ENCODE measurements at regions not wholly inside any gene's neighbourhood (a gene's known extent, or its start where the extent isn't known, plus 50 kb on each side); places are given as distances from the start of the nearest gene placed in this dataset.

- no peak for TF ChIP-seq HNF4G (IDR thresholded peaks at IDR 0.05)
- no peak for TF ChIP-seq GABPA (IDR thresholded peaks at IDR 0.05 in 1 of 2, conservative IDR thresholded peaks at IDR 0.05 in 1 of 2)
Measured at GRCh38 chr13:63629591-63629990, 2213.9 kb upstream of the PCDH20 start (continued).

DNA sequence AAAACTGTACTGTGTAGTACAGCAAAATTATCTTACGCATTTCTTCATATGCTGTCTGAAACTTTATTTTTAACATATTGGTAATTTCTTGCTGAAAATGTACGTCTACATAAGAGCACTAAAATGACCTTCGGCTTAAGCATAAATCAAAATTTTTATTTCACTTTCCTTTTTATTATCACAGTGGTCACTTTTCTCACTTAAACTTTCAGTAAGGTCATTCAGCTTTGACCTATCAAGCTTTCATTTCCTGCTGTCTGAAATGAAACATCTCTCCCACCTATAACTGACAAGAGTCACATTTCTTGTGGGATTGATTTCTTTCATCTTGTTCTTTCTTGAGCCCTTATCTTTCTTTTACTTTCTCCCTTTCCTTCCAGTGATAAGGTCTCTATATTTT, 2212.7 kb upstream of the PCDH20 start:
- H3K4me3 ChIP-seq (ENCODE audit: low read depth in 1 of 3, low read length in 3 of 3): no peak overlapping the region
- TF ChIP-seq HNF4G (IDR thresholded peaks at IDR 0.05) (no peak), FOXA1 (IDR thresholded peaks at IDR 0.05) (no peak), GABPA (IDR thresholded peaks at IDR 0.05 in 1 of 2, conservative IDR thresholded peaks at IDR 0.05 in 1 of 2) (no peak), SP1 (IDR thresholded peaks at IDR 0.05) (no peak), YY1 (IDR thresholded peaks at IDR 0.05) (no peak), TAF1 (conservative IDR thresholded peaks at IDR 0.05) (no peak), RXRA (IDR thresholded peaks at IDR 0.05) (no peak), ZBTB33 (IDR thresholded peaks at IDR 0.05) (no peak)
- TF ChIP-seq, protein P1, sequence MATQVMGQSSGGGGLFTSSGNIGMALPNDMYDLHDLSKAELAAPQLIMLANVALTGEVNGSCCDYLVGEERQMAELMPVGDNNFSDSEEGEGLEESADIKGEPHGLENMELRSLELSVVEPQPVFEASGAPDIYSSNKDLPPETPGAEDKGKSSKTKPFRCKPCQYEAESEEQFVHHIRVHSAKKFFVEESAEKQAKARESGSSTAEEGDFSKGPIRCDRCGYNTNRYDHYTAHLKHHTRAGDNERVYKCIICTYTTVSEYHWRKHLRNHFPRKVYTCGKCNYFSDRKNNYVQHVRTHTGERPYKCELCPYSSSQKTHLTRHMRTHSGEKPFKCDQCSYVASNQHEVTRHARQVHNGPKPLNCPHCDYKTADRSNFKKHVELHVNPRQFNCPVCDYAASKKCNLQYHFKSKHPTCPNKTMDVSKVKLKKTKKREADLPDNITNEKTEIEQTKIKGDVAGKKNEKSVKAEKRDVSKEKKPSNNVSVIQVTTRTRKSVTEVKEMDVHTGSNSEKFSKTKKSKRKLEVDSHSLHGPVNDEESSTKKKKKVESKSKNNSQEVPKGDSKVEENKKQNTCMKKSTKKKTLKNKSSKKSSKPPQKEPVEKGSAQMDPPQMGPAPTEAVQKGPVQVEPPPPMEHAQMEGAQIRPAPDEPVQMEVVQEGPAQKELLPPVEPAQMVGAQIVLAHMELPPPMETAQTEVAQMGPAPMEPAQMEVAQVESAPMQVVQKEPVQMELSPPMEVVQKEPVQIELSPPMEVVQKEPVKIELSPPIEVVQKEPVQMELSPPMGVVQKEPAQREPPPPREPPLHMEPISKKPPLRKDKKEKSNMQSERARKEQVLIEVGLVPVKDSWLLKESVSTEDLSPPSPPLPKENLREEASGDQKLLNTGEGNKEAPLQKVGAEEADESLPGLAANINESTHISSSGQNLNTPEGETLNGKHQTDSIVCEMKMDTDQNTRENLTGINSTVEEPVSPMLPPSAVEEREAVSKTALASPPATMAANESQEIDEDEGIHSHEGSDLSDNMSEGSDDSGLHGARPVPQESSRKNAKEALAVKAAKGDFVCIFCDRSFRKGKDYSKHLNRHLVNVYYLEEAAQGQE (IDR thresholded peaks at IDR 0.05): no peak
- H3K9me3 ChIP-seq (ENCODE audit: control insufficient read depth in 4 of 4, low read length in 3 of 4): no peaks in the 10 kb centered on the region
- no peak overlapping the region for H3K27ac ChIP-seq (ENCODE audit: low read depth in 1 of 2, low read length in 2 of 2)
- H3K9ac ChIP-seq (ENCODE audit: low read depth in 1 of 2, low read length in 2 of 2): no peak overlapping the region
- WGBS: 64% methylated on average over 3 of the region's 3 CpGs
- no peaks in the 10 kb centered on the region for H3K4me1 ChIP-seq (ENCODE audit: control insufficient read depth in 4 of 4, insufficient read depth in 4 of 4, low read length in 3 of 4)
- no peaks in the 10 kb centered on the region for H3K36me3 ChIP-seq (ENCODE audit: control insufficient read depth in 4 of 4, insufficient read depth in 3 of 4, low read depth in 1 of 4, low read length in 3 of 4)
- no peaks in the 10 kb centered on the region for H3K27me3 ChIP-seq (ENCODE audit: control insufficient read depth in 4 of 4, insufficient read depth in 4 of 4, low read length in 3 of 4)
- no peak for DNase-seq (ENCODE audit: low spot score)

- H3K27ac ChIP-seq (ENCODE audit: low read depth in 1 of 2, low read length in 2 of 2): no peak overlapping the region
- H3K4me1 ChIP-seq (ENCODE audit: control insufficient read depth in 4 of 4, insufficient read depth in 4 of 4, low read length in 3 of 4): no peaks in the 10 kb centered on the region
- TF ChIP-seq JUND (IDR thresholded peaks at IDR 0.05) (no peak), RAD21 (IDR thresholded peaks at IDR 0.05) (no peak), EGR1 (IDR thresholded peaks at IDR 0.05; ENCODE audit: low read depth in 2 of 2) (no peak), HNF4G (IDR thresholded peaks at IDR 0.05) (no peak), RXRA (IDR thresholded peaks at IDR 0.05) (no peak), HNF4A (conservative IDR thresholded peaks at IDR 0.05) (no peak), CTCF (IDR thresholded peaks at IDR 0.05; ENCODE audit: low read depth, low read length, missing input control) (no peak), YY1 (IDR thresholded peaks at IDR 0.05) (no peak), TAF1 (conservative IDR thresholded peaks at IDR 0.05) (no peak)
- TF ChIP-seq, protein P2, sequence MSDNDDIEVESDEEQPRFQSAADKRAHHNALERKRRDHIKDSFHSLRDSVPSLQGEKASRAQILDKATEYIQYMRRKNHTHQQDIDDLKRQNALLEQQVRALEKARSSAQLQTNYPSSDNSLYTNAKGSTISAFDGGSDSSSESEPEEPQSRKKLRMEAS (IDR thresholded peaks at IDR 0.05): no peak
- TF ChIP-seq, protein P1 (IDR thresholded peaks at IDR 0.05): no peak
- no peak for DNase-seq (ENCODE audit: low spot score)
- H3K27me3 ChIP-seq (ENCODE audit: control insufficient read depth in 4 of 4, insufficient read depth in 4 of 4, low read length in 3 of 4): no peaks in the 10 kb centered on the region
- no peak overlapping the region for H3K9ac ChIP-seq (ENCODE audit: low read depth in 1 of 2, low read length in 2 of 2)
- 71% methylated on average over 1 of the region's 1 CpG for WGBS
- no peaks in the 10 kb centered on the region for H3K9me3 ChIP-seq (ENCODE audit: control insufficient read depth in 4 of 4, low read length in 3 of 4)
- no peaks in the 10 kb centered on the region for H3K36me3 ChIP-seq (ENCODE audit: control insufficient read depth in 4 of 4, insufficient read depth in 3 of 4, low read depth in 1 of 4, low read length in 3 of 4)
- no peak overlapping the region for H3K4me3 ChIP-seq (ENCODE audit: low read depth in 1 of 3, low read length in 3 of 3)
Measured at GRCh38 chr13:63625869-63626268, 2210.2 kb upstream of the PCDH20 start.

Measured in liver (tissue), 8 donors.